ENCODE measurements at regions not wholly inside any gene's neighbourhood (a gene's known extent, or its start where the extent isn't known, plus 50 kb on each side); places are given as distances from the start of the nearest gene placed in this dataset.

DNA sequence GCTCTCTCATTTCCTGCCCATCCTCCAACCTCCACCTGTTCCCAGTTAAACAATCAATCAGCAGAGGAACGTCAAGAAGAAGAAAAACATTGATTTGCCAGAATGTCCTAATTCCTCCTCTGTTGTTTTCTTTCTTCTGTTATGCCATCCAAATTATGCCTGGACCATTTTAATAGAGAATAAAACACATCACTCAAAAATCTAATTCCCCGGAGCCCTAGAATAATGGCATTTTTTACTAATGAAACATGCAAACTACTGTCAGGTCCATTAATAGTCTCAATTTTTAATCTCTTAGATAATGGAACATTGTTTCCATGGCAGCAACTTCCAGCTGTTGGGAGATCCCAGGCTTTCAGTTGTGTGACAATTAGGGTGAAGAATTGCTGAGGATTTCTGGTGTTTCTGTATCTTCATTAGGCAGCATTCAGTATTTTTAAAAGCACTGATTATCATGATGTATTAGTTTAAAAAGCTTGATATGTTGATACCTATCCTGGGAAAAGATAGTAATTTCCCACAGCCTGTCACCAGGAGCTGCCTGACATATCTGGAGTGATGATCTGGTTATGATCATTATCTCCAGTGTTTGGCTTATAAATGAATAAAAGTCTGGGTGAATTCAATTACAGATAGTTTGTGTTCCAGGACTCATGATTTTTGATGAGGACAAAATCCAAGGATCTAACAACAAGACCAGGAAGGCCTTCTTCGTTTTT, 209.8 kb downstream of the TPBG start:
- TF ChIP-seq, protein P1, sequence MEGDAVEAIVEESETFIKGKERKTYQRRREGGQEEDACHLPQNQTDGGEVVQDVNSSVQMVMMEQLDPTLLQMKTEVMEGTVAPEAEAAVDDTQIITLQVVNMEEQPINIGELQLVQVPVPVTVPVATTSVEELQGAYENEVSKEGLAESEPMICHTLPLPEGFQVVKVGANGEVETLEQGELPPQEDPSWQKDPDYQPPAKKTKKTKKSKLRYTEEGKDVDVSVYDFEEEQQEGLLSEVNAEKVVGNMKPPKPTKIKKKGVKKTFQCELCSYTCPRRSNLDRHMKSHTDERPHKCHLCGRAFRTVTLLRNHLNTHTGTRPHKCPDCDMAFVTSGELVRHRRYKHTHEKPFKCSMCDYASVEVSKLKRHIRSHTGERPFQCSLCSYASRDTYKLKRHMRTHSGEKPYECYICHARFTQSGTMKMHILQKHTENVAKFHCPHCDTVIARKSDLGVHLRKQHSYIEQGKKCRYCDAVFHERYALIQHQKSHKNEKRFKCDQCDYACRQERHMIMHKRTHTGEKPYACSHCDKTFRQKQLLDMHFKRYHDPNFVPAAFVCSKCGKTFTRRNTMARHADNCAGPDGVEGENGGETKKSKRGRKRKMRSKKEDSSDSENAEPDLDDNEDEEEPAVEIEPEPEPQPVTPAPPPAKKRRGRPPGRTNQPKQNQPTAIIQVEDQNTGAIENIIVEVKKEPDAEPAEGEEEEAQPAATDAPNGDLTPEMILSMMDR (conservative IDR thresholded peaks at IDR 0.05; ENCODE audit: low read length): no peak
- no peak for TF ChIP-seq EZH2phosphoT487 (IDR thresholded peaks at IDR 0.05; ENCODE audit: borderline replicate concordance, low read depth, low read length)
